ENCODE measurements at regions not wholly inside any gene's neighbourhood (a gene's known extent, or its start where the extent isn't known, plus 50 kb on each side); places are given as distances from the start of the nearest gene placed in this dataset.

GRCh38 chr1:219294251-219294650, 120.6 kb downstream of the LYPLAL1 start:
- POLR2A ChIA-PET, result no interaction called here
- TF ChIP-seq, protein P1, sequence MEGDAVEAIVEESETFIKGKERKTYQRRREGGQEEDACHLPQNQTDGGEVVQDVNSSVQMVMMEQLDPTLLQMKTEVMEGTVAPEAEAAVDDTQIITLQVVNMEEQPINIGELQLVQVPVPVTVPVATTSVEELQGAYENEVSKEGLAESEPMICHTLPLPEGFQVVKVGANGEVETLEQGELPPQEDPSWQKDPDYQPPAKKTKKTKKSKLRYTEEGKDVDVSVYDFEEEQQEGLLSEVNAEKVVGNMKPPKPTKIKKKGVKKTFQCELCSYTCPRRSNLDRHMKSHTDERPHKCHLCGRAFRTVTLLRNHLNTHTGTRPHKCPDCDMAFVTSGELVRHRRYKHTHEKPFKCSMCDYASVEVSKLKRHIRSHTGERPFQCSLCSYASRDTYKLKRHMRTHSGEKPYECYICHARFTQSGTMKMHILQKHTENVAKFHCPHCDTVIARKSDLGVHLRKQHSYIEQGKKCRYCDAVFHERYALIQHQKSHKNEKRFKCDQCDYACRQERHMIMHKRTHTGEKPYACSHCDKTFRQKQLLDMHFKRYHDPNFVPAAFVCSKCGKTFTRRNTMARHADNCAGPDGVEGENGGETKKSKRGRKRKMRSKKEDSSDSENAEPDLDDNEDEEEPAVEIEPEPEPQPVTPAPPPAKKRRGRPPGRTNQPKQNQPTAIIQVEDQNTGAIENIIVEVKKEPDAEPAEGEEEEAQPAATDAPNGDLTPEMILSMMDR (IDR thresholded peaks at IDR 0.05; ENCODE audit: insufficient read depth, low read length, missing control alignments), result no peak
- H3K4me3 ChIP-seq (ENCODE audit: low read depth, low read length), result no peak overlapping the region
- CTCF ChIA-PET, result no interaction called here
- DNase-seq (ENCODE audit: low read depth, low spot score), result no peak

DNA sequence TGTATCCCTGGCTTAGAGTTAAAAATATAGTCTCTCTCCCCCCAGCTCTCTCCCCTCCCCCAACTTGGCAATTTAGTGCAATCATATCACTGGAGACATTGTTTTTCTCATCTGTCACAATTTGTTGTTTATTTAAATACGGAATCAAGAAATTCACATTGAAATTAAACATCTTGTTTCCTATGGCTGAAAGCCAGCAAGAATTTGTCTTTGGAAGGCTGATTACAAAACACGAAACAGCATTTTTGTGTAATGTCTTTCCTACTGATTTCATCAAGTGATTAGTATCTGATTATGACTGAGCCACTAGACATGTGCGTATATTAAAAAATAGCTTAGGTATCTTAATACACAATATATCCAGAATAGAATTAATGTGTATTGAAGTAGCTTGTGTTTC, 119.7 kb downstream of the LYPLAL1 start:
- CTCF ChIA-PET, result no interaction called here
- no peak for DNase-seq (ENCODE audit: low read depth, low spot score)
- POLR2A ChIA-PET, result no interaction called here
- TF ChIP-seq, protein P1 (IDR thresholded peaks at IDR 0.05; ENCODE audit: insufficient read depth, low read length, missing control alignments), result no peak
- H3K4me3 ChIP-seq (ENCODE audit: low read depth, low read length), result no peak overlapping the region

DNA sequence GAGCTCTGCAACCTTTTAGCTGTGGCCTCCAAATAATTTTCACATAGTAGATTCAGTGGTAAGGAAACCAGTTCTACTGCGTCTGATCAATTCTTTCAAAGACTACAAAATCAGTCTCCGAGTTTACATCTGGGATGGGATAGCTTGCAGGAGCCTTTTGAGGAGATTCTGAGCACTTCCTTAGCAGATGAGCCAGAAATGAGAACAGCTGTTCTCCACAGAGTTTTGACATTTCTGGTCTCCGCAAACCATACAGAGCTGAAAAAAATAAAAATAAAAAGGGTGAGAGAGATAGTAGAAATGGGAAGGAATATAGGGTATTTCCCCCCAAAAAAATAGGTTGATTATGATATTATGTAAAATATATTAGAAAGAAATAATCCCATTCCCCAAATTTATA, 119.3 kb downstream of the LYPLAL1 start:
- H3K4me3 ChIP-seq (ENCODE audit: low read depth, low read length), result no peak overlapping the region
- DNase-seq (ENCODE audit: low read depth, low spot score), result no peak
- ChIA-PET POLR2A (no interaction called here), CTCF (no interaction called here)
- TF ChIP-seq, protein P1 (IDR thresholded peaks at IDR 0.05; ENCODE audit: insufficient read depth, low read length, missing control alignments), result no peak

GRCh38 chr1:219292341-219292740, 118.7 kb downstream of the LYPLAL1 start:
- no peak for DNase-seq (ENCODE audit: low read depth, low spot score)
- ChIA-PET CTCF (interaction anchor here (1.1 kb wide), 1 partner anchor 9 kb away, joined by 3 read pairs; no protein-coding TSS in a partner anchor), POLR2A (no interaction called here)
- TF ChIP-seq, protein P1 (IDR thresholded peaks at IDR 0.05; ENCODE audit: insufficient read depth, low read length, missing control alignments), result no peak
- no peak overlapping the region for H3K4me3 ChIP-seq (ENCODE audit: low read depth, low read length)

DNA sequence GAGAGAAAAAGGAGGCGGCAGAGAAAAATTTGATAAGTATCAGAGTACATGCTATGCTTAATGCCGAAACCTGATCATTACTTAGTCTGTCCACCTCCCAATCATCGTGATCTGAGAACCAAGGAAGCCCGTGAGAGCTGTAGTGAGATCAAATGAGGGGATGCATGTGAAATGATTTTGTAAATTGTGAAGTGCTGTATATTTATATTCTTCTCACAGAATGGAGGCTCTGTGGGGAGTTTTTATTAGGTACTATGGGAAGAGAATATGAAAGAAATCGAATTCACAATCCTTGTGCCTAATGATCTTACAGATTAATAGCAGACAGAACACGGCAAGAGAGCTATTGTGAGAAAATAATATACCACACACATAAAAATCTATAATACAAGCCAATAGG, 115.5 kb downstream of the LYPLAL1 start:
- DNase-seq (ENCODE audit: low read depth, low spot score), result no peak
- TF ChIP-seq, protein P1 (IDR thresholded peaks at IDR 0.05; ENCODE audit: insufficient read depth, low read length, missing control alignments), result no peak
- CTCF ChIA-PET, result no interaction called here
- H3K4me3 ChIP-seq (ENCODE audit: low read depth, low read length), result no peak overlapping the region
- POLR2A ChIA-PET, result no interaction called here

DNA sequence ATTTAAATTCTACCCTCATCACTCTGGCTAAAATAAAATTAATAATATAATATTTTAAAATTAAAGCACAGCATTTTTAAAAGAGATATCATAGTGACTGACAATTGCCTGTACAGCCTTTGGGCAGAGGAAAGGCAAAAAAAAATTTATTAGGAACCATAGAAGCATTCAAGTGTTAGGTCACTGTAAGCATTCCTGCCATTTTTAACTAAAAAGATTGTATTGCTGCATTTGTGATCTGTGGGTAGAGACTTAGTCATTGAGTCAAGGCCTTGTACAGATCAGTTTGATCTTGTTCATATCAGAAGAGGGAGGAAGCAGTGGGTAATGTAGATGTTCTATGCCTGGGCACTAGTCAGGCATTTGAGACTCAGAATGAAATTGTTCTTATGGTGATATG, 109.9 kb downstream of the LYPLAL1 start:
- H3K4me3 ChIP-seq (ENCODE audit: low read depth, low read length), result no peak overlapping the region
- CTCF ChIA-PET, result no interaction called here
- no peak for DNase-seq (ENCODE audit: low read depth, low spot score)
- TF ChIP-seq, protein P1 (IDR thresholded peaks at IDR 0.05; ENCODE audit: insufficient read depth, low read length, missing control alignments), result no peak
- POLR2A ChIA-PET, result no interaction called here
